Neural progenitor cell (in vitro differentiated cells): ENCODE measurements at regions not wholly inside any gene's neighbourhood (a gene's known extent, or its start where the extent isn't known, plus 50 kb on each side); places are given as distances from the start of the nearest gene placed in this dataset.

ENCODE experiments used
- CTCF ChIP-seq: fragments of 200-600 bp; sonication (generic); IDR thresholded peaks from 2 replicates; pipeline ENCODE4 v1.5.1; 2017; ENCODE audit warnings: antibody characterized with exemption, mild to moderate bottlenecking
- EZH2 ChIP-seq: fragments of 200-600 bp; sonication (generic); IDR thresholded peaks from 2 replicates; pipeline ENCODE4 v1.6.1; 2017; ENCODE audit warnings: antibody characterized with exemption, mild to moderate bottlenecking, moderate library complexity

- no peak for TF ChIP-seq EZH2
- TF ChIP-seq CTCF, result no peak
Measured at GRCh38 chr3:88947013-88947412, 160.4 kb upstream of the EPHA3 start.
